ENCODE measurements at regions not wholly inside any gene's neighbourhood (a gene's known extent, or its start where the extent isn't known, plus 50 kb on each side); places are given as distances from the start of the nearest gene placed in this dataset.

GRCh38 chr2:167510071-167510759 lies 621.9 kb downstream of the XIRP2 start:
- no peaks in the 10 kb centered on the region for H3K9me3 Mint-ChIP-seq

GRCh38 chr2:167509586-167509985 lies 621.3 kb downstream of the XIRP2 start:
- no peaks in the 10 kb centered on the region for H3K36me3 Mint-ChIP-seq (ENCODE audit: low read depth)
- H3K27ac Mint-ChIP-seq: no peak overlapping the region
- DNase-seq (ENCODE audit: low spot score): no peak
- no peaks in the 10 kb centered on the region for H3K9me3 Mint-ChIP-seq
- no peaks in the 10 kb centered on the region for H3K4me1 Mint-ChIP-seq (ENCODE audit: low read depth)
- H3K4me3 Mint-ChIP-seq (ENCODE audit: low read depth): no peak overlapping the region
- H3K27me3 Mint-ChIP-seq (ENCODE audit: low read depth): no peaks in the 10 kb centered on the region
- intact Hi-C loops (cut with micrococcal nuclease): no loop called here

More at GRCh38 chr2:167510071-167510759, 621.9 kb downstream of the XIRP2 start:
- Mint-ChIP-seq H3K36me3 (ENCODE audit: low read depth) (no peaks in the 10 kb centered on the region), H3K4me3 (ENCODE audit: low read depth) (no peak overlapping the region), H3K27me3 (ENCODE audit: low read depth) (no peaks in the 10 kb centered on the region), H3K4me1 (ENCODE audit: low read depth) (no peaks in the 10 kb centered on the region), H3K27ac (no peak overlapping the region)
- intact Hi-C loops (cut with micrococcal nuclease): no loop called here
- DNase-seq (ENCODE audit: low spot score): no peak

- no peaks in the 10 kb centered on the region for H3K36me3 Mint-ChIP-seq (ENCODE audit: low read depth)
- intact Hi-C loops (cut with micrococcal nuclease): no loop called here
- H3K9me3 Mint-ChIP-seq: no peaks in the 10 kb centered on the region
- no peak overlapping the region for H3K4me3 Mint-ChIP-seq (ENCODE audit: low read depth)
- H3K27ac Mint-ChIP-seq: no peak overlapping the region
- no peaks in the 10 kb centered on the region for H3K27me3 Mint-ChIP-seq (ENCODE audit: low read depth)
- no peak for DNase-seq (ENCODE audit: low spot score)
- no peaks in the 10 kb centered on the region for H3K4me1 Mint-ChIP-seq (ENCODE audit: low read depth)
These were observed 620.4 kb downstream of the XIRP2 start for GRCh38 chr2:167508709-167509108.

- Mint-ChIP-seq H3K27ac (no peak overlapping the region), H3K9me3 (no peaks in the 10 kb centered on the region), H3K36me3 (ENCODE audit: low read depth) (no peaks in the 10 kb centered on the region), H3K4me1 (ENCODE audit: low read depth) (no peaks in the 10 kb centered on the region), H3K4me3 (ENCODE audit: low read depth) (no peak overlapping the region), H3K27me3 (ENCODE audit: low read depth) (no peaks in the 10 kb centered on the region)
- DNase-seq (ENCODE audit: low spot score): no peak
- intact Hi-C loops (cut with micrococcal nuclease): no loop called here
These were observed 618.1 kb downstream of the XIRP2 start for GRCh38 chr2:167506395-167506794.

GRCh38 chr2:167504695-167505094 lies 616.4 kb downstream of the XIRP2 start:
- H3K27me3 Mint-ChIP-seq (ENCODE audit: low read depth): no peaks in the 10 kb centered on the region
- intact Hi-C loops (cut with micrococcal nuclease): no loop called here
- H3K4me3 Mint-ChIP-seq (ENCODE audit: low read depth): no peak overlapping the region
- no peak overlapping the region for H3K27ac Mint-ChIP-seq
- no peak for DNase-seq (ENCODE audit: low spot score)
- no peaks in the 10 kb centered on the region for H3K4me1 Mint-ChIP-seq (ENCODE audit: low read depth)
- no peaks in the 10 kb centered on the region for H3K36me3 Mint-ChIP-seq (ENCODE audit: low read depth)
- no peaks in the 10 kb centered on the region for H3K9me3 Mint-ChIP-seq

- H3K36me3 Mint-ChIP-seq (ENCODE audit: low read depth): no peaks in the 10 kb centered on the region
- no peak overlapping the region for H3K4me3 Mint-ChIP-seq (ENCODE audit: low read depth)
- H3K27ac Mint-ChIP-seq: no peak overlapping the region
- DNase-seq (ENCODE audit: low spot score): no peak
- no peaks in the 10 kb centered on the region for H3K9me3 Mint-ChIP-seq
- H3K27me3 Mint-ChIP-seq (ENCODE audit: low read depth): no peaks in the 10 kb centered on the region
- H3K4me1 Mint-ChIP-seq (ENCODE audit: low read depth): no peaks in the 10 kb centered on the region
- intact Hi-C loops (cut with micrococcal nuclease): no loop called here
These were observed 615.8 kb downstream of the XIRP2 start for GRCh38 chr2:167504061-167504460.

GRCh38 chr2:167501618-167502017 lies 613.3 kb downstream of the XIRP2 start:
- H3K27ac Mint-ChIP-seq: no peak overlapping the region
- no peaks in the 10 kb centered on the region for H3K9me3 Mint-ChIP-seq
- no peak overlapping the region for H3K4me3 Mint-ChIP-seq (ENCODE audit: low read depth)
- H3K4me1 Mint-ChIP-seq (ENCODE audit: low read depth): no peaks in the 10 kb centered on the region
- H3K36me3 Mint-ChIP-seq (ENCODE audit: low read depth): no peaks in the 10 kb centered on the region
- intact Hi-C loops (cut with micrococcal nuclease): no loop called here
- H3K27me3 Mint-ChIP-seq (ENCODE audit: low read depth): no peaks in the 10 kb centered on the region
- no peak for DNase-seq (ENCODE audit: low spot score)

- Mint-ChIP-seq H3K36me3 (ENCODE audit: low read depth) (no peaks in the 10 kb centered on the region), H3K4me1 (ENCODE audit: low read depth) (no peaks in the 10 kb centered on the region), H3K4me3 (ENCODE audit: low read depth) (no peak overlapping the region), H3K27ac (no peak overlapping the region), H3K9me3 (no peaks in the 10 kb centered on the region), H3K27me3 (ENCODE audit: low read depth) (no peaks in the 10 kb centered on the region)
- intact Hi-C loops (cut with micrococcal nuclease): no loop called here
- no peak for DNase-seq (ENCODE audit: low spot score)
These were observed 605.6 kb downstream of the XIRP2 start for GRCh38 chr2:167493862-167494261.

GRCh38 chr2:167492486-167492885 lies 604.2 kb downstream of the XIRP2 start:
- no peaks in the 10 kb centered on the region for H3K4me1 Mint-ChIP-seq (ENCODE audit: low read depth)
- no peak overlapping the region for H3K27ac Mint-ChIP-seq
- intact Hi-C loops (cut with micrococcal nuclease): no loop called here
- no peak for DNase-seq (ENCODE audit: low spot score)
- H3K9me3 Mint-ChIP-seq: no peaks in the 10 kb centered on the region
- no peaks in the 10 kb centered on the region for H3K36me3 Mint-ChIP-seq (ENCODE audit: low read depth)
- no peak overlapping the region for H3K4me3 Mint-ChIP-seq (ENCODE audit: low read depth)
- no peaks in the 10 kb centered on the region for H3K27me3 Mint-ChIP-seq (ENCODE audit: low read depth)

- Mint-ChIP-seq H3K36me3 (ENCODE audit: low read depth) (no peaks in the 10 kb centered on the region), H3K4me1 (ENCODE audit: low read depth) (no peaks in the 10 kb centered on the region), H3K9me3 (no peaks in the 10 kb centered on the region), H3K4me3 (ENCODE audit: low read depth) (no peak overlapping the region), H3K27ac (no peak overlapping the region), H3K27me3 (ENCODE audit: low read depth) (no peaks in the 10 kb centered on the region)
- no peak for DNase-seq (ENCODE audit: low spot score)
- intact Hi-C loops (cut with micrococcal nuclease): no loop called here
These were observed 603.5 kb downstream of the XIRP2 start for GRCh38 chr2:167491788-167492187.

GRCh38 chr2:167490455-167490854 lies 602.2 kb downstream of the XIRP2 start:
- H3K27ac Mint-ChIP-seq: no peak overlapping the region
- H3K36me3 Mint-ChIP-seq (ENCODE audit: low read depth): no peaks in the 10 kb centered on the region
- H3K9me3 Mint-ChIP-seq: no peaks in the 10 kb centered on the region
- H3K4me1 Mint-ChIP-seq (ENCODE audit: low read depth): no peaks in the 10 kb centered on the region
- intact Hi-C loops (cut with micrococcal nuclease): no loop called here
- no peak overlapping the region for H3K4me3 Mint-ChIP-seq (ENCODE audit: low read depth)
- no peak for DNase-seq (ENCODE audit: low spot score)
- H3K27me3 Mint-ChIP-seq (ENCODE audit: low read depth): no peaks in the 10 kb centered on the region

- no peaks in the 10 kb centered on the region for H3K9me3 Mint-ChIP-seq
- no peaks in the 10 kb centered on the region for H3K4me1 Mint-ChIP-seq (ENCODE audit: low read depth)
- no peaks in the 10 kb centered on the region for H3K36me3 Mint-ChIP-seq (ENCODE audit: low read depth)
- no peak overlapping the region for H3K4me3 Mint-ChIP-seq (ENCODE audit: low read depth)
- intact Hi-C loops (cut with micrococcal nuclease): no loop called here
- H3K27ac Mint-ChIP-seq: no peak overlapping the region
- H3K27me3 Mint-ChIP-seq (ENCODE audit: low read depth): no peaks in the 10 kb centered on the region
- DNase-seq (ENCODE audit: low spot score): no peak
These were observed 601.0 kb downstream of the XIRP2 start for GRCh38 chr2:167489325-167489724.

- intact Hi-C loops (cut with micrococcal nuclease): no loop called here
- Mint-ChIP-seq H3K9me3 (no peaks in the 10 kb centered on the region), H3K27ac (no peak overlapping the region), H3K36me3 (ENCODE audit: low read depth) (no peaks in the 10 kb centered on the region), H3K4me1 (ENCODE audit: low read depth) (no peaks in the 10 kb centered on the region), H3K27me3 (ENCODE audit: low read depth) (no peaks in the 10 kb centered on the region), H3K4me3 (ENCODE audit: low read depth) (no peak overlapping the region)
- no peak for DNase-seq (ENCODE audit: low spot score)
These were observed 599.4 kb downstream of the XIRP2 start for GRCh38 chr2:167487728-167488127.

GRCh38 chr2:167484875-167485274 lies 596.6 kb downstream of the XIRP2 start:
- intact Hi-C loops (cut with micrococcal nuclease): no loop called here
- H3K4me3 Mint-ChIP-seq (ENCODE audit: low read depth): no peak overlapping the region
- no peak for DNase-seq (ENCODE audit: low spot score)
- no peak overlapping the region for H3K27ac Mint-ChIP-seq
- H3K4me1 Mint-ChIP-seq (ENCODE audit: low read depth): no peaks in the 10 kb centered on the region
- H3K27me3 Mint-ChIP-seq (ENCODE audit: low read depth): no peaks in the 10 kb centered on the region
- H3K36me3 Mint-ChIP-seq (ENCODE audit: low read depth): no peaks in the 10 kb centered on the region
- no peaks in the 10 kb centered on the region for H3K9me3 Mint-ChIP-seq

Measured in activated T-helper 2 cell treated with anti-CD3 and anti-CD28 coated beads, Interferon-gamma antibody, Interleukin-2, Interleukin-4, amounts not matched to agents 10 μg/mL and 5 μg/mL and 100 μg/mL, durations not matched to agents 14 hours and 24 hours and 36 hours (primary cell).